ENCODE measurements at regions not wholly inside any gene's neighbourhood (a gene's known extent, or its start where the extent isn't known, plus 50 kb on each side); places are given as distances from the start of the nearest gene placed in this dataset.

DNA sequence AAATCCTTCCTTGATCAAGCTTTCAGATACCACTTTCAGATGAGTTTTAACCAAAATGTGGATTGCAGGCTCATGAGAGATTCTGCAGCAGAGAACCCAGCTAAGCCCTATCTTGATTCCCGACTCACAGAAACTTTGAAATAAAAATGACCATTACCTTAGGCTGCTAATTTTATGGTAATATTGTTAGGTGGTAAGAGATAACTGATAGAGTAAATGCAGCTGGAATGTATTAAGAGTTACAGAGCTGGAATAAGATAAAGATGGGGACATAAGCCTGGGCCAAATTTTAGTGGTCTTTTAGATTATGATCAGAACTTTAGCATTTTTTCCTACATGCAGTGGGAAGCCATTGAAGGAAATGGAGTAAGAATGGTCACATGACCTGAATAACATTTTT lies 1074.0 kb downstream of the CDH11 start:
- H3K27ac ChIP-seq = no peak overlapping the region
- DNase-seq = no peak
- no peaks in the 10 kb centered on the region for H3K9me3 ChIP-seq
- ATAC-seq = no peak
- H3K27me3 ChIP-seq = no peaks in the 10 kb centered on the region
- no peaks in the 10 kb centered on the region for H3K36me3 ChIP-seq
- 75 to 100% methylated on average over 1 of the region's 1 CpG for WGBS, 2 donors
- intact Hi-C loops (cut with DNase I) = no loop called here
- TF ChIP-seq, protein P1, sequence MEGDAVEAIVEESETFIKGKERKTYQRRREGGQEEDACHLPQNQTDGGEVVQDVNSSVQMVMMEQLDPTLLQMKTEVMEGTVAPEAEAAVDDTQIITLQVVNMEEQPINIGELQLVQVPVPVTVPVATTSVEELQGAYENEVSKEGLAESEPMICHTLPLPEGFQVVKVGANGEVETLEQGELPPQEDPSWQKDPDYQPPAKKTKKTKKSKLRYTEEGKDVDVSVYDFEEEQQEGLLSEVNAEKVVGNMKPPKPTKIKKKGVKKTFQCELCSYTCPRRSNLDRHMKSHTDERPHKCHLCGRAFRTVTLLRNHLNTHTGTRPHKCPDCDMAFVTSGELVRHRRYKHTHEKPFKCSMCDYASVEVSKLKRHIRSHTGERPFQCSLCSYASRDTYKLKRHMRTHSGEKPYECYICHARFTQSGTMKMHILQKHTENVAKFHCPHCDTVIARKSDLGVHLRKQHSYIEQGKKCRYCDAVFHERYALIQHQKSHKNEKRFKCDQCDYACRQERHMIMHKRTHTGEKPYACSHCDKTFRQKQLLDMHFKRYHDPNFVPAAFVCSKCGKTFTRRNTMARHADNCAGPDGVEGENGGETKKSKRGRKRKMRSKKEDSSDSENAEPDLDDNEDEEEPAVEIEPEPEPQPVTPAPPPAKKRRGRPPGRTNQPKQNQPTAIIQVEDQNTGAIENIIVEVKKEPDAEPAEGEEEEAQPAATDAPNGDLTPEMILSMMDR (IDR thresholded peaks at IDR 0.05) = no peak
- H3K4me3 ChIP-seq = no peak overlapping the region
- H3K4me1 ChIP-seq = no peaks in the 10 kb centered on the region
- FAIRE-seq = no peak

DNA sequence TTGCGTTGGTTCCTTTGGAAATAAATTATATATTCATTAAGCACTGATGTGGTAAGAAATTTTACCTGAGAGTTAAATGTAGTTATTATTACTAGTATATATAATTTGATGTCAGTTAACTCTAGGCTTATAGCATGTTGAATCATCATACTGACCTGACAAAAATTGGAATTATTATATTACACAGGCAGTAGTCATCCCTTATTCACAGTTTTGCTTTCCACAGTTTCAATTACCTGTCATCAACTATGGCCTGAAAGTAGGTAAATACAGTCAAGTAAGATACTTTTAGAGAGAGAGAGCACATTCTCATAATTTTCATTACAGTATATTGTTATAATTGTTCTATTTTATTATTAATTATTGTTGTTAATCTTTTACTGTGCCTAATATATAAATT lies 1074.7 kb downstream of the CDH11 start:
- no peak for FAIRE-seq

DNA sequence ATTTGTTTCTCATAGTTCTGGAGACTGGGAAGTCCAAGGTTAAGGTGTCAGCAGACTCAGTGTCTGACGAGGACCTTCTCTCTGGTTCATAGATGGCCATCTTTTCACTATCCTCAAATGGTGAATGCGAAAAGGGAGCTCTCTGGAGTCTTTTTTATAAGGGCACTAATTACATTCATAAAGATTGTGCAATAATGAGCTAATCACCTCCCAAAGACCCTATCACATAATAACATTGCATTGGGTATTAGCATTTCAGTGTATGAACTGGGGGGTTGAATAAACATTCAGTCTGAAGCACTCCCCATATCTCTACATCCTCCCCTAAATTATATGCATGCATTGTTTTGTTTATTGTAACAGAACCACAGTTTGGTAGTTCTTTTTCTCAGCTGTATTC lies 1086.5 kb downstream of the CDH11 start:
- 56 to 73% methylated on average over 2 of the region's 2 CpGs for WGBS, 2 donors
- Histone ChIP-seq H3K27ac (no peak overlapping the region), H3K4me3 (no peak overlapping the region), H3K36me3 (no peaks in the 10 kb centered on the region), H3K27me3 (no peaks in the 10 kb centered on the region), H3K9me3 (no peaks in the 10 kb centered on the region), H3K4me1 (no peaks in the 10 kb centered on the region)
- DNase-seq = no peak
- TF ChIP-seq, protein P1 (IDR thresholded peaks at IDR 0.05) = no peak
- intact Hi-C loops (cut with DNase I) = no loop called here
- no peak for ATAC-seq
- FAIRE-seq = no peak

More for the DNA sequence above, 1074.7 kb downstream of the CDH11 start:
- Histone ChIP-seq H3K36me3 (no peaks in the 10 kb centered on the region), H3K4me3 (no peak overlapping the region), H3K4me1 (no peaks in the 10 kb centered on the region), H3K9me3 (no peaks in the 10 kb centered on the region), H3K27me3 (no peaks in the 10 kb centered on the region), H3K27ac (no peak overlapping the region)
- TF ChIP-seq, protein P1 (IDR thresholded peaks at IDR 0.05) = no peak
- no peak for ATAC-seq
- no peak for DNase-seq
- 90 to 93% methylated on average over 1 of the region's 1 CpG for WGBS, 2 donors
- intact Hi-C loops (cut with DNase I) = no loop called here

DNA sequence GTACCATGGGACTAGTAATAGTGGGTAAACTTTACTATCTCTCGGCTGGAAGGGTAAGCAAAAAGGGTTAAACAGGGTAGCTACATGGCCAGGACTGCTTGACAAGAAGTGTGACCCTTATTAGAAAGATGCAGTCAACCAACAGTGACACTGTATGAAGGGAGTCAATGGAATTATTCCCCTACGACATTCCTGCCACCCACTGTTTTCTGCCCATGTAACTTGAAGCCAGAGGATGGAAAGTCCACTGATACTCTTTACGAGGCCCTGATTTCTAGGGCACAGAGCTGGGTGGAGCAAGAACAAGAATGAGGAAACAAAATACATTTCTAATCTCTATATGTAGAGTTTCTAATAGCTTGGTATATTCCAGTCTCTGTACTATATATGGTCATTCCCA lies 1102.5 kb downstream of the CDH11 start:
- Histone ChIP-seq H3K4me3 (no peak overlapping the region), H3K27me3 (no peaks in the 10 kb centered on the region), H3K9me3 (no peaks in the 10 kb centered on the region), H3K27ac (no peak overlapping the region), H3K36me3 (no peaks in the 10 kb centered on the region), H3K4me1 (no peaks in the 10 kb centered on the region)
- DNase-seq (no peak), FAIRE-seq (no peak), ATAC-seq (no peak)
- WGBS, 2 donors = 48 to 57% methylated on average over 3 of the region's 3 CpGs
- intact Hi-C loops (cut with DNase I) = no loop called here
- TF ChIP-seq, protein P1 (IDR thresholded peaks at IDR 0.05) = no peak

DNA sequence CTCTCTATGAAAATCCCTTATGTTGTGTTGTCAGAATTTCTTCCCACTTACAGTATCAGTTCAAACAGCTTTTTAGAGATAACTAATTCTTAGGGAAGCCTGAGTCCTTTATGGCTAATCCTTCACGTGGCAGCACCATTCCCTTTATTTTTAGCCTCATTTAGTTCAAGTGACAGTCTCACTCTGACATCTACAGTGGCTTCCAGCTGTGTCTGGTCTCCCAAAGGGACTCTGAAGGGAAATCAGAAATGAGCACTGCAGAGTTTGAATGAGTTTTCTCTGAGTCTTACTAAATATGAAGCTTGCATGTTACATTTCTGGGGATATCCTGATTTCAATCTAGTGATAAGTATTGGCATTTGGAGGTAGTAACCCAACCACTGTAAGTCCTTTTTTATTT lies 1104.1 kb downstream of the CDH11 start:
- Histone ChIP-seq H3K4me1 (no peaks in the 10 kb centered on the region), H3K27me3 (no peaks in the 10 kb centered on the region), H3K4me3 (no peak overlapping the region), H3K36me3 (no peaks in the 10 kb centered on the region), H3K9me3 (no peaks in the 10 kb centered on the region), H3K27ac (no peak overlapping the region)
- ATAC-seq (no peak), DNase-seq (no peak), FAIRE-seq (no peak)
- intact Hi-C loops (cut with DNase I) = no loop called here
- 21 to 30% methylated on average over 1 of the region's 1 CpG for WGBS, 2 donors
- TF ChIP-seq, protein P1 (IDR thresholded peaks at IDR 0.05) = no peak

Data from pancreas (tissue), 10 donors.